ENCODE measurements at regions not wholly inside any gene's neighbourhood (a gene's known extent, or its start where the extent isn't known, plus 50 kb on each side); places are given as distances from the start of the nearest gene placed in this dataset.
"Not testable (repeated sequence)": the region's sequence is repeated elsewhere in the genome, so short reads cannot be mapped to it uniquely, and the experiment has no call there.

- DNase-seq, result no peak
- Mint-ChIP-seq H3K27me3 (ENCODE audit: unreplicated experiment) (no peaks in the 10 kb centered on the region), H3K4me1 (ENCODE audit: low read depth, unreplicated experiment) (no peaks in the 10 kb centered on the region), H3K27ac (ENCODE audit: unreplicated experiment) (no peak overlapping the region), H3K9me3 (ENCODE audit: unreplicated experiment) (peaks cover 1% of the 10 kb centered on the region), H3K36me3 (ENCODE audit: unreplicated experiment) (no peaks in the 10 kb centered on the region), H3K4me3 (ENCODE audit: unreplicated experiment) (no peak overlapping the region)
- TF ChIP-seq CTCF (IDR thresholded peaks at IDR 0.05; ENCODE audit: partially characterized antibody, unreplicated experiment), result no peak
These were observed 162.7 kb upstream of the PDE4D start for GRCh38 chr5:60056191-60056590.

- Mint-ChIP-seq H3K27ac (ENCODE audit: unreplicated experiment) (no peak overlapping the region), H3K9me3 (ENCODE audit: unreplicated experiment) (peaks cover 1% of the 10 kb centered on the region), H3K4me3 (ENCODE audit: unreplicated experiment) (no peak overlapping the region), H3K36me3 (ENCODE audit: unreplicated experiment) (no peaks in the 10 kb centered on the region), H3K27me3 (ENCODE audit: unreplicated experiment) (no peaks in the 10 kb centered on the region), H3K4me1 (ENCODE audit: low read depth, unreplicated experiment) (no peaks in the 10 kb centered on the region)
- no peak for TF ChIP-seq CTCF (IDR thresholded peaks at IDR 0.05; ENCODE audit: partially characterized antibody, unreplicated experiment)
- DNase-seq, result no peak
These were observed 161.6 kb upstream of the PDE4D start for GRCh38 chr5:60055168-60055567.

- not testable (repeated sequence) for H3K4me3 Mint-ChIP-seq (ENCODE audit: unreplicated experiment); H3K9me3 Mint-ChIP-seq (ENCODE audit: unreplicated experiment); H3K36me3 Mint-ChIP-seq (ENCODE audit: unreplicated experiment); H3K27ac Mint-ChIP-seq (ENCODE audit: unreplicated experiment); H3K27me3 Mint-ChIP-seq (ENCODE audit: unreplicated experiment); H3K4me1 Mint-ChIP-seq (ENCODE audit: low read depth, unreplicated experiment); DNase-seq
These were observed 148.6 kb upstream of the PDE4D start for GRCh38 chr5:60041996-60042664.

- H3K27me3 Mint-ChIP-seq (ENCODE audit: unreplicated experiment); H3K4me1 Mint-ChIP-seq (ENCODE audit: low read depth, unreplicated experiment); H3K36me3 Mint-ChIP-seq (ENCODE audit: unreplicated experiment); H3K4me3 Mint-ChIP-seq (ENCODE audit: unreplicated experiment); DNase-seq; H3K27ac Mint-ChIP-seq (ENCODE audit: unreplicated experiment); H3K9me3 Mint-ChIP-seq (ENCODE audit: unreplicated experiment): not testable (repeated sequence)
These were observed 148.0 kb upstream of the PDE4D start for GRCh38 chr5:60041508-60041907.

GRCh38 chr5:60036192-60036938 lies 142.8 kb upstream of the PDE4D start:
- no peak overlapping the region for H3K4me3 Mint-ChIP-seq (ENCODE audit: unreplicated experiment)
- H3K4me1 Mint-ChIP-seq (ENCODE audit: low read depth, unreplicated experiment), result no peaks in the 10 kb centered on the region
- H3K36me3 Mint-ChIP-seq (ENCODE audit: unreplicated experiment), result no peaks in the 10 kb centered on the region
- no peak for TF ChIP-seq CTCF (IDR thresholded peaks at IDR 0.05; ENCODE audit: partially characterized antibody, unreplicated experiment)
- no peak for DNase-seq
- H3K27ac Mint-ChIP-seq (ENCODE audit: unreplicated experiment), result no peak overlapping the region
- H3K27me3 Mint-ChIP-seq (ENCODE audit: unreplicated experiment), result no peaks in the 10 kb centered on the region
- H3K9me3 Mint-ChIP-seq (ENCODE audit: unreplicated experiment), result no peaks in the 10 kb centered on the region

- Mint-ChIP-seq H3K9me3 (ENCODE audit: unreplicated experiment) (no peaks in the 10 kb centered on the region), H3K36me3 (ENCODE audit: unreplicated experiment) (no peaks in the 10 kb centered on the region), H3K4me3 (ENCODE audit: unreplicated experiment) (no peak overlapping the region), H3K4me1 (ENCODE audit: low read depth, unreplicated experiment) (no peaks in the 10 kb centered on the region), H3K27me3 (ENCODE audit: unreplicated experiment) (no peaks in the 10 kb centered on the region), H3K27ac (ENCODE audit: unreplicated experiment) (no peak overlapping the region)
- no peak for DNase-seq
- TF ChIP-seq CTCF (IDR thresholded peaks at IDR 0.05; ENCODE audit: partially characterized antibody, unreplicated experiment), result no peak
These were observed 132.6 kb upstream of the PDE4D start for GRCh38 chr5:60026161-60026560.

Measured in glutamatergic neuron (in vitro differentiated cells).